Lung (tissue), 11 donors: ENCODE measurements at regions not wholly inside any gene's neighbourhood (a gene's known extent, or its start where the extent isn't known, plus 50 kb on each side); places are given as distances from the start of the nearest gene placed in this dataset.
"Not testable (repeated sequence)": the region's sequence is repeated elsewhere in the genome, so short reads cannot be mapped to it uniquely, and the experiment has no call there.

Experiments used
- ATAC-seq: fragments of 200-7000 bp; cut with Tn5 transposase; one replicate; pipeline ENCODE4 v1.9.1; 2020; ENCODE audit warnings: moderate number of reproducible peaks; ENCODE audit not compliant: insufficient read depth, low FRiP score
- DNase-seq, 3 donors: peaks; one replicate each; pipeline ENCODE4 v3.0.0-alpha.2; 2013 to 2017
- H3K27ac ChIP-seq, 2 donors: one replicate each; pipeline ENCODE4 v1.5.1; 2013; ENCODE audit warnings: mild to moderate bottlenecking in 2 of 2, moderate library complexity in 2 of 2, control low read depth in 1 of 2, inconsistent platforms in 1 of 2, low read depth in 1 of 2, low read length in 1 of 2
- H3K27me3 ChIP-seq, 3 donors: one replicate each; pipeline ENCODE4 v1.5.1; 2013; ENCODE audit warnings: low read length in 2 of 3; ENCODE audit not compliant: control insufficient read depth in 3 of 3, insufficient read depth in 3 of 3
- H3K36me3 ChIP-seq, 4 donors: one replicate each; pipeline ENCODE4 v1.5.1; 2013; ENCODE audit warnings: low read length in 4 of 4, mild to moderate bottlenecking in 1 of 4, moderate library complexity in 1 of 4; ENCODE audit not compliant: control insufficient read depth in 4 of 4, insufficient read depth in 4 of 4
- H3K4me1 ChIP-seq, 5 donors: one replicate each; pipeline ENCODE4 v1.5.1; 2013; ENCODE audit warnings: low read length in 5 of 5, mild to moderate bottlenecking in 2 of 5, moderate library complexity in 1 of 5; ENCODE audit not compliant: control insufficient read depth in 5 of 5, insufficient read depth in 5 of 5
- H3K4me3 ChIP-seq: one replicate; pipeline ENCODE4 v1.5.1; 2013; ENCODE audit warnings: mild to moderate bottlenecking, control low read depth, moderate library complexity
- H3K9ac ChIP-seq, 2 donors: one replicate each; pipeline ENCODE4 v1.5.1; 2013; ENCODE audit warnings: low read length in 2 of 2, control low read depth in 1 of 2; ENCODE audit not compliant: insufficient read depth in 1 of 2
- H3K9me3 ChIP-seq, 4 donors: one replicate each; pipeline ENCODE4 v1.5.1; 2013; ENCODE audit warnings: low read length in 3 of 4, mild to moderate bottlenecking in 1 of 4, moderate library complexity in 1 of 4; ENCODE audit not compliant: control insufficient read depth in 4 of 4, insufficient read depth in 3 of 4
- CTCF ChIP-seq: IDR thresholded peaks from 2 replicates; pipeline ENCODE4 v1.5.1; 2012; ENCODE audit warnings: mild to moderate bottlenecking; ENCODE audit errors: control extremely low read depth, extremely low read depth
- WGBS, 2 donors: extraction: QIAGEN DNeasy Blood & Tissue Kit; methylation state at CpG; one replicate each; pipeline ENCODE4 v1.1.7; 2013; 5-methylcytosine and 5-hydroxymethylcytosine counted together
- donor health status: control.
- donor health status: control.
- donor health status: Bipolar disorder and iron deficiency.
- donor health status: healthy.
- donor health status: DM: yes; HTN: yes; CAD: no.

- Histone ChIP-seq H3K9me3 (no peaks in the 10 kb centered on the region), H3K4me1 (no peaks in the 10 kb centered on the region), H3K36me3 (no peaks in the 10 kb centered on the region), H3K27me3 (no peaks in the 10 kb centered on the region), H3K4me3 (no peak overlapping the region), H3K9ac (no peak overlapping the region), H3K27ac (no peak overlapping the region)
- DNase-seq = peak; percentile 44 to 61 (median 49)
- no peak for TF ChIP-seq CTCF
- ATAC-seq = no peak
Observed at GRCh38 chr5:54390015-54390414, 65.5 kb upstream of the HSPB3 start.

GRCh38 chr5:54389399-54389798, 66.1 kb upstream of the HSPB3 start:
- not testable (repeated sequence) for H3K36me3 ChIP-seq, H3K9ac ChIP-seq, H3K9me3 ChIP-seq, H3K4me1 ChIP-seq, ATAC-seq, DNase-seq, H3K27me3 ChIP-seq, H3K27ac ChIP-seq, H3K4me3 ChIP-seq
- 95 to 100% methylated on average over 1 of the region's 1 CpG for WGBS, 2 donors

GRCh38 chr5:54388811-54389210, 66.7 kb upstream of the HSPB3 start:
- DNase-seq = no peak
- Histone ChIP-seq H3K9ac (no peak overlapping the region), H3K4me3 (no peak overlapping the region), H3K9me3 (no peaks in the 10 kb centered on the region), H3K27ac (no peak overlapping the region), H3K36me3 (no peaks in the 10 kb centered on the region), H3K27me3 (no peaks in the 10 kb centered on the region), H3K4me1 (no peaks in the 10 kb centered on the region)
- no peak for TF ChIP-seq CTCF
- WGBS, 2 donors = 93 to 96% methylated on average over 1 of the region's 1 CpG
- no peak for ATAC-seq

- no peak for TF ChIP-seq CTCF
- Histone ChIP-seq H3K9ac (no peak overlapping the region), H3K4me3 (no peak overlapping the region), H3K27me3 (no peaks in the 10 kb centered on the region), H3K27ac (no peak overlapping the region), H3K9me3 (no peaks in the 10 kb centered on the region), H3K36me3 (no peaks in the 10 kb centered on the region), H3K4me1 (no peaks in the 10 kb centered on the region)
- DNase-seq (no peak), ATAC-seq (no peak)
- 72 to 78% methylated on average over 5 of the region's 5 CpGs for WGBS, 2 donors
Observed at GRCh38 chr5:54388409-54388808, 67.1 kb upstream of the HSPB3 start.
